GM12892 (cell line): ENCODE measurements at regions not wholly inside any gene's neighbourhood (a gene's known extent, or its start where the extent isn't known, plus 50 kb on each side); places are given as distances from the start of the nearest gene placed in this dataset.
"Not testable (repeated sequence)": the region's sequence is repeated elsewhere in the genome, so short reads cannot be mapped to it uniquely, and the experiment has no call there.

Source experiments
- DNase-seq: peaks from one replicate; pipeline ENCODE4 v3.0.0; 2011; ENCODE audit not compliant: insufficient read length
- FAIRE-seq: peaks from 2 replicates; lab custom pipeline; 2011; peaks lifted over from hg19 to GRCh38; lab: Jason Lieb, UNC
- POLR2A ChIP-seq: IDR thresholded peaks from 2 replicates; pipeline ENCODE4 v1.6.1; 2011; ENCODE audit warnings: low read depth, low read length, control low read depth
- POLR2AphosphoS5 ChIP-seq: IDR thresholded peaks from 2 replicates; pipeline ENCODE4 v1.6.1; 2011; ENCODE audit warnings: low read depth, low read length, control low read depth
- TAF1 ChIP-seq: IDR thresholded peaks from 2 replicates; pipeline ENCODE4 v1.6.1; 2011; ENCODE audit warnings: low read depth, mild to moderate bottlenecking, control low read depth, low read length, borderline replicate concordance

- DNase-seq = no peak
- no peak for TF ChIP-seq TAF1
- no peak for FAIRE-seq
These were observed 96.4 kb upstream of the DPH5 start for GRCh38 chr1:101121975-101122374.

GRCh38 chr1:101121504-101121903, 95.9 kb upstream of the DPH5 start:
- DNase-seq (no peak), FAIRE-seq (no peak)
- TF ChIP-seq POLR2AphosphoS5 (no peak), TAF1 (no peak), POLR2A (no peak)

- DNase-seq = no peak
- TF ChIP-seq POLR2AphosphoS5 = no peak
- no peak for TF ChIP-seq TAF1
- TF ChIP-seq POLR2A = no peak
- no peak for FAIRE-seq
These were observed 95.3 kb upstream of the DPH5 start for GRCh38 chr1:101120868-101121267.

GRCh38 chr1:101119289-101119688, 93.7 kb upstream of the DPH5 start:
- FAIRE-seq = peak; percentile 66
- TF ChIP-seq POLR2A (no peak), TAF1 (no peak), POLR2AphosphoS5 (no peak)
- no peak for DNase-seq

GRCh38 chr1:101116006-101116405, 90.4 kb upstream of the DPH5 start:
- FAIRE-seq = peak; percentile 5
- no peak for TF ChIP-seq POLR2AphosphoS5
- TF ChIP-seq TAF1 = no peak
- TF ChIP-seq POLR2A = no peak
- no peak for DNase-seq

- no peak for TF ChIP-seq POLR2AphosphoS5
- TF ChIP-seq POLR2A = no peak
- no peak for TF ChIP-seq TAF1
These were observed 89.5 kb upstream of the DPH5 start for GRCh38 chr1:101115112-101115511.

GRCh38 chr1:101114128-101114527, 88.5 kb upstream of the DPH5 start:
- DNase-seq, FAIRE-seq: not testable (repeated sequence)

More at GRCh38 chr1:101115112-101115511, 89.5 kb upstream of the DPH5 start:
- FAIRE-seq (no peak), DNase-seq (no peak)

GRCh38 chr1:101112051-101112780, 86.6 kb upstream of the DPH5 start:
- DNase-seq = no peak
- TF ChIP-seq POLR2A (no peak), TAF1 (no peak), POLR2AphosphoS5 (no peak)

GRCh38 chr1:101111461-101111860, 85.9 kb upstream of the DPH5 start:
- DNase-seq = no peak
- no peak for FAIRE-seq
- no peak for TF ChIP-seq POLR2A
- no peak for TF ChIP-seq TAF1

More at GRCh38 chr1:101112051-101112780, 86.6 kb upstream of the DPH5 start:
- FAIRE-seq = peak; percentile 94

- TF ChIP-seq POLR2A = no peak
- no peak for TF ChIP-seq POLR2AphosphoS5
- no peak for TF ChIP-seq TAF1
- no peak for DNase-seq
- FAIRE-seq = peak; percentile 9
These were observed 84.2 kb upstream of the DPH5 start for GRCh38 chr1:101109791-101110190.

- DNase-seq (no peak), FAIRE-seq (no peak)
- TF ChIP-seq POLR2A (no peak), TAF1 (no peak), POLR2AphosphoS5 (no peak)
These were observed 82.5 kb upstream of the DPH5 start for GRCh38 chr1:101108111-101108500.

GRCh38 chr1:101107496-101108110, 82.0 kb upstream of the DPH5 start:
- no peak for DNase-seq
- no peak for TF ChIP-seq TAF1
- FAIRE-seq = no peak
